ENCODE measurements at regions not wholly inside any gene's neighbourhood (a gene's known extent, or its start where the extent isn't known, plus 50 kb on each side); places are given as distances from the start of the nearest gene placed in this dataset.

DNA sequence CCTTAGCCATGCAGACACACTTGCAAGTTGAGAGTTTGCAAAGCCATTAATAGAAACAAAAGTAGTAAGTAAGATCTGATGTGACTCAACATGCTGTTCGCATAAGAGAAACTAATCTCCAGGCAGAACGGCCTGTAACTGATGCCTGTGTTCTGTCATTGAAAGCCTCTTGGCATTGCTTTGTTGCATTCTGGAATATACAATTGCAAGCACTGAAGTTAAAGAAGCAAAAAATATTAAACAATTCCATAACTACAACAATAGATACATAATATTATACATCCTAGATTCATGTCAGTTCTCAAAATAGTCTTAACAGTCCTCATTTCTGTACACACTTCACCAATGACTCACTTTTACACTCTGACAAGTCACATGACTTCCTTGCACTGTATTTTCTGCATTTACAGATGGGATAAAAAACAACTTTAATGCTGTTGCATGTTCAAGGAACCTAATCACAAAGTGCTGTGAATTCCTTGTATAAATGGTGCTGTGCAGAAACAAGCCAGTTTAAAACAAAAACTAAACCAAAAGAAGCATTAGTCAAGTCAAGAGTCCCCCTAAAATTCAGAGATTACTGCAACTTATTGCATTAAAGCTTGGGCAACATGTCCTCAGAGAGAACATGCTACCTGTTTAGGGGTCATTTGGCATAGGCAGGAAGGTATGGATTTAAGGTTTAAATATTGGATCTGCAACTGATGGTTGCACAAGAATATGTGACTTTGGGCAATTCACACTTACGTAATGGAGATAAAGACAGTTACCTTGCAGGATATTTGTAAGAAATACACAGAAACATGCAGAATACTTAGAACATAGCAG, 79.5 kb upstream of the SERP2 start:
- no peaks in the 10 kb centered on the region for H3K9me3 ChIP-seq
- DNase-seq (no peak), ATAC-seq (peak; percentile 91 to 95)
- no peaks in the 10 kb centered on the region for H3K36me3 ChIP-seq
- TF ChIP-seq, protein P1, sequence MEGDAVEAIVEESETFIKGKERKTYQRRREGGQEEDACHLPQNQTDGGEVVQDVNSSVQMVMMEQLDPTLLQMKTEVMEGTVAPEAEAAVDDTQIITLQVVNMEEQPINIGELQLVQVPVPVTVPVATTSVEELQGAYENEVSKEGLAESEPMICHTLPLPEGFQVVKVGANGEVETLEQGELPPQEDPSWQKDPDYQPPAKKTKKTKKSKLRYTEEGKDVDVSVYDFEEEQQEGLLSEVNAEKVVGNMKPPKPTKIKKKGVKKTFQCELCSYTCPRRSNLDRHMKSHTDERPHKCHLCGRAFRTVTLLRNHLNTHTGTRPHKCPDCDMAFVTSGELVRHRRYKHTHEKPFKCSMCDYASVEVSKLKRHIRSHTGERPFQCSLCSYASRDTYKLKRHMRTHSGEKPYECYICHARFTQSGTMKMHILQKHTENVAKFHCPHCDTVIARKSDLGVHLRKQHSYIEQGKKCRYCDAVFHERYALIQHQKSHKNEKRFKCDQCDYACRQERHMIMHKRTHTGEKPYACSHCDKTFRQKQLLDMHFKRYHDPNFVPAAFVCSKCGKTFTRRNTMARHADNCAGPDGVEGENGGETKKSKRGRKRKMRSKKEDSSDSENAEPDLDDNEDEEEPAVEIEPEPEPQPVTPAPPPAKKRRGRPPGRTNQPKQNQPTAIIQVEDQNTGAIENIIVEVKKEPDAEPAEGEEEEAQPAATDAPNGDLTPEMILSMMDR (IDR thresholded peaks at IDR 0.05 in 4 of 5, conservative IDR thresholded peaks at IDR 0.05 in 1 of 5), result no peak
- no peak for TF ChIP-seq POLR2A (IDR thresholded peaks at IDR 0.05)
- H3K4me3 ChIP-seq, result no peak overlapping the region
- H3K27me3 ChIP-seq, result no peaks in the 10 kb centered on the region
- intact Hi-C loops (cut with DNase I; ENCODE audit: low total_unique reads) (no loop called here), in situ Hi-C loops (cut with MboI; ENCODE audit: low sequenced_read_pairs in 4 of 4) (no loop called here)
- peaks cover 44 to 49% of the 10 kb centered on the region in 2 donors for H3K4me1 ChIP-seq
- peak overlapping the region; percentile 61 to 80 (median 68) for H3K27ac ChIP-seq

DNA sequence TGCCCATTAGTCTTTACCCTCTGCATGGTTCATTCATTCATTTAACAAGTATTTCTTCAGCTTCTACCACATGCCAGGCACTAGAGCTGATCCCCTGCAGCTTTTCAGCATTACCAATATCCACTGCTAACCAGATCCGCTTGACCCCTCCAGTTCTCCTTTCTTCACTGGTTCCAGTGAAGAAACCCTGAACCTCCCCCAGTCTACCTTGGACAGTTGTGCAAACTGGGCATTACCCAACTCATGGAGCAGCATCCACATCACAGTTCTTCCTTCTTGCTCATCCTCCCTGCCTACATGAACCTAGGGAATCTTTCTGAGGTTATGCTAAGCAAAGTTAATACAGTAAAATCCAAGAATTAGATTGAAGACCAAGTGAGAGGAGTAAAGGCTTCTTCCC, 78.7 kb upstream of the SERP2 start:
- Histone ChIP-seq H3K27me3 (no peaks in the 10 kb centered on the region), H3K4me1 (peaks cover 43 to 49% of the 10 kb centered on the region in 2 donors), H3K36me3 (no peaks in the 10 kb centered on the region), H3K9me3 (no peaks in the 10 kb centered on the region), H3K4me3 (no peak overlapping the region), H3K27ac (no peak overlapping the region)
- in situ Hi-C loops (cut with MboI; ENCODE audit: low sequenced_read_pairs in 4 of 4) (no loop called here), intact Hi-C loops (cut with DNase I; ENCODE audit: low total_unique reads) (no loop called here)
- no peak for DNase-seq
- no peak for TF ChIP-seq POLR2A (IDR thresholded peaks at IDR 0.05)
- TF ChIP-seq, protein P1 (IDR thresholded peaks at IDR 0.05 in 4 of 5, conservative IDR thresholded peaks at IDR 0.05 in 1 of 5), result no peak
- ATAC-seq, result no peak

DNA sequence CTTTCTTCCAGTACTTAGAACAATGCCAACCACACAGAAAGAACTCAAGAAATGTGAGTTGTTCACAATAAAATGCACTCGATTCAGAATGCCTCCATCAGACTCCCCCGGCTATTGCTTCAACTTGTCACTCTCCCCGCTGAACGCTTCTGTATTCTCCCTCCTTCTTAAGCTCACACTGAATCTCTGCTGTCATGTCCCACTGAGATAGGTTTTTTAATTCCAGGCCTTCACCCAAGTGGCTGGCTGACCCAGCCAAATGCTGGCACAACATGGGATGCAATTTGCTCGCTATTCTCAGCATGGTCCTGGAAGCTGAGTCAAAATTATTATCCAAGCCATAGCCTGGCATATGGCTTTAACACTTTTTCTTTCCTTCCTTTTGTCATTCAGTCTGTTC, 76.8 kb upstream of the SERP2 start:
- no peaks in the 10 kb centered on the region for H3K9me3 ChIP-seq
- peaks cover 58 to 67% of the 10 kb centered on the region in 2 donors for H3K4me1 ChIP-seq
- in situ Hi-C loops (cut with MboI; ENCODE audit: low sequenced_read_pairs in 4 of 4) (no loop called here), intact Hi-C loops (cut with DNase I; ENCODE audit: low total_unique reads) (loop anchor here (2.0 kb wide), 1 partner anchor 24 kb away; no protein-coding TSS in a partner anchor)
- H3K36me3 ChIP-seq, result no peaks in the 10 kb centered on the region
- H3K27ac ChIP-seq, result peak overlapping the region; percentile 22 to 55 (median 44)
- no peak for DNase-seq
- H3K4me3 ChIP-seq, result no peak overlapping the region
- ATAC-seq, result no peak
- H3K27me3 ChIP-seq, result no peaks in the 10 kb centered on the region
- no peak for TF ChIP-seq POLR2A (IDR thresholded peaks at IDR 0.05)
- TF ChIP-seq, protein P1 (IDR thresholded peaks at IDR 0.05 in 4 of 5, conservative IDR thresholded peaks at IDR 0.05 in 1 of 5), result no peak

DNA sequence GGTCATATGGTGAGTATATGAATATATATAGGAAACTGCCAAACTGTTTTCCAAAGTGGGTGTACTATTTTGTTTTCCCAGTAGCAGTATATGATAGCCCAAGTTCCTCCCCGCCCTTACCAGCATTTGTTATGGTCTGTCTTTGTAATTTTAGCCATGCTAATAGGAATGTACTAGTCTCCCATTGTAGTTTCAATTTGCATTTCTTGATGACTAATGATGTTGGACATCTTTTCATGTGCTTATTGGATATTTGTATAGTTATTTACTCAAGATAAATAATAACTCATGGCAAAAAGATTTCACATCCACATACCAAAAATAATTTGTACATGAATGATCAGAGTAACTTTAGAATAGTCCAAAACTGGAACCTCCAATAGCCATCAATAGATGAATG, 75.3 kb upstream of the SERP2 start:
- H3K27ac ChIP-seq, result no peak overlapping the region
- H3K36me3 ChIP-seq, result no peaks in the 10 kb centered on the region
- intact Hi-C loops (cut with DNase I; ENCODE audit: low total_unique reads) (no loop called here), in situ Hi-C loops (cut with MboI; ENCODE audit: low sequenced_read_pairs in 4 of 4) (no loop called here)
- H3K27me3 ChIP-seq, result no peaks in the 10 kb centered on the region
- no peak for TF ChIP-seq POLR2A (IDR thresholded peaks at IDR 0.05)
- TF ChIP-seq, protein P1 (IDR thresholded peaks at IDR 0.05 in 4 of 5, conservative IDR thresholded peaks at IDR 0.05 in 1 of 5), result no peak
- no peak for ATAC-seq
- no peaks in the 10 kb centered on the region for H3K9me3 ChIP-seq
- no peak overlapping the region for H3K4me3 ChIP-seq
- peaks cover 66 to 68% of the 10 kb centered on the region in 2 donors for H3K4me1 ChIP-seq
- no peak for DNase-seq
